Gastroesophageal sphincter (tissue), 4 donors: ENCODE measurements at regions not wholly inside any gene's neighbourhood (a gene's known extent, or its start where the extent isn't known, plus 50 kb on each side); places are given as distances from the start of the nearest gene placed in this dataset.

ENCODE experiments used
- ATAC-seq: fragments of 150-250 bp; one replicate; pipeline ENCODE4 v1.9.1; 2016; ENCODE audit warnings: mild to moderate bottlenecking, moderate library complexity
- H3K27ac ChIP-seq, 4 donors: fragments of 200-600 bp; sonication (generic) in 3 of 4; 1 replicate in 3 of 4; 2 replicates in 1 of 4; pipeline ENCODE4 v1.5.1; 2016 to 2019
- H3K27me3 ChIP-seq: fragments of 200-600 bp; sonication (generic); one replicate; pipeline ENCODE4 v1.5.1; 2019
- H3K36me3 ChIP-seq, 2 donors: fragments of 200-600 bp; sonication (generic); one replicate each; pipeline ENCODE4 v1.5.1; 2019; ENCODE audit warnings: control low read depth in 1 of 2
- H3K4me1 ChIP-seq, 3 donors: fragments of 200-600 bp; sonication (generic); 1 replicate in 2 of 3; 2 replicates in 1 of 3; pipeline ENCODE4 v1.5.1; 2016 to 2019; ENCODE audit warnings: control low read depth in 2 of 3
- H3K4me3 ChIP-seq, 2 donors: fragments of 200-600 bp; sonication (generic); one replicate each; pipeline ENCODE4 v1.5.1; 2019; ENCODE audit warnings: mild to moderate bottlenecking in 1 of 2, moderate library complexity in 1 of 2
- H3K9me3 ChIP-seq, 3 donors: fragments of 200-600 bp; sonication (generic); one replicate each; pipeline ENCODE4 v1.5.1; 2017 to 2019; ENCODE audit warnings: control low read depth in 2 of 3
- CTCF ChIP-seq, 4 experiments: fragments of 200-600 bp in 2 of 4; fragments of 450-650 bp in 2 of 4; sonication (generic) in 1 of 4; IDR thresholded peaks; one replicate each; pipeline ENCODE4 v1.5.1; 2017 to 2019; ENCODE audit warnings: antibody characterized with exemption in 4 of 4, mild to moderate bottlenecking in 2 of 4, moderate library complexity in 2 of 4
- EP300 ChIP-seq: sonication (generic); formaldehyde crosslinking; IDR thresholded peaks from one replicate; pipeline ENCODE4 v1.6.1; 2017; ENCODE audit warnings: antibody characterized with exemption, mild to moderate bottlenecking
- POLR2A ChIP-seq, 2 donors: fragments of 450-650 bp; IDR thresholded peaks; one replicate each; pipeline ENCODE4 v1.6.1; 2017; ENCODE audit warnings: antibody characterized with exemption in 2 of 2, mild to moderate bottlenecking in 2 of 2, moderate library complexity in 1 of 2
- POLR2AphosphoS5 ChIP-seq: sonication (generic); formaldehyde crosslinking; IDR thresholded peaks from one replicate; pipeline ENCODE4 v1.6.1; 2017; ENCODE audit warnings: antibody characterized with exemption
- WGBS, 2 donors: methylation state at CpG; one replicate each; pipeline ENCODE4 v1.1.5; 2018; ENCODE audit warnings: low coverage in 1 of 2; 5-methylcytosine and 5-hydroxymethylcytosine counted together

- no peak for ATAC-seq
- Histone ChIP-seq H3K4me1 (no peaks in the 10 kb centered on the region), H3K27me3 (peaks cover 6% of the 10 kb centered on the region), H3K27ac (no peak overlapping the region), H3K4me3 (no peak overlapping the region), H3K9me3 (no peaks in the 10 kb centered on the region), H3K36me3 (no peaks in the 10 kb centered on the region)
- WGBS, 2 donors, result 76 to 100% methylated on average over 1 to 2 of the region's 2 CpGs
- no peak for TF ChIP-seq CTCF (IDR thresholded peaks at IDR 0.05)
- TF ChIP-seq EP300, result no peak
- no peak for TF ChIP-seq POLR2AphosphoS5
- no peak for TF ChIP-seq POLR2A (IDR thresholded peaks at IDR 0.05)
These were observed 719.4 kb downstream of the MAT2B start for GRCh38 chr5:164224772-164225171.

GRCh38 chr5:164230341-164230740 is 724.9 kb downstream of the MAT2B start:
- Histone ChIP-seq H3K9me3 (no peaks in the 10 kb centered on the region), H3K4me1 (no peaks in the 10 kb centered on the region), H3K4me3 (no peak overlapping the region), H3K27me3 (peaks cover 6% of the 10 kb centered on the region), H3K36me3 (no peaks in the 10 kb centered on the region), H3K27ac (no peak overlapping the region)
- TF ChIP-seq EP300 (no peak), POLR2AphosphoS5 (no peak), CTCF (IDR thresholded peaks at IDR 0.05) (no peak), POLR2A (IDR thresholded peaks at IDR 0.05) (no peak)
- WGBS, 2 donors, result 90% methylated on average over 1 of the region's 1 CpG; no CpG with 5 or more reads in 1 of the 2 donors
- no peak for ATAC-seq

GRCh38 chr5:164233791-164234190 is 728.4 kb downstream of the MAT2B start:
- TF ChIP-seq POLR2AphosphoS5 (no peak), POLR2A (IDR thresholded peaks at IDR 0.05) (no peak), CTCF (IDR thresholded peaks at IDR 0.05) (no peak), EP300 (no peak)
- no peak for ATAC-seq
- 11 to 17% methylated on average over 2 of the region's 2 CpGs for WGBS, 2 donors
- no peak overlapping the region for H3K4me3 ChIP-seq
- H3K9me3 ChIP-seq, result no peaks in the 10 kb centered on the region
- no peaks in the 10 kb centered on the region for H3K36me3 ChIP-seq
- no peak overlapping the region for H3K27ac ChIP-seq
- H3K4me1 ChIP-seq, result no peaks in the 10 kb centered on the region
- peaks cover 4% of the 10 kb centered on the region for H3K27me3 ChIP-seq

- Histone ChIP-seq H3K36me3 (no peaks in the 10 kb centered on the region), H3K27ac (no peak overlapping the region), H3K27me3 (no peaks in the 10 kb centered on the region), H3K9me3 (no peaks in the 10 kb centered on the region), H3K4me3 (no peak overlapping the region), H3K4me1 (no peaks in the 10 kb centered on the region)
- no peak for ATAC-seq
- TF ChIP-seq POLR2A (IDR thresholded peaks at IDR 0.05) (no peak), POLR2AphosphoS5 (no peak), CTCF (IDR thresholded peaks at IDR 0.05) (no peak), EP300 (no peak)
These were observed 728.9 kb downstream of the MAT2B start for GRCh38 chr5:164234321-164234720.

GRCh38 chr5:164235300-164235891 is 730.0 kb downstream of the MAT2B start:
- Histone ChIP-seq H3K27ac (no peak overlapping the region), H3K4me3 (no peak overlapping the region), H3K9me3 (no peaks in the 10 kb centered on the region), H3K36me3 (no peaks in the 10 kb centered on the region), H3K4me1 (no peaks in the 10 kb centered on the region), H3K27me3 (no peaks in the 10 kb centered on the region)
- ATAC-seq, result no peak
- TF ChIP-seq CTCF (IDR thresholded peaks at IDR 0.05), result no peak
- TF ChIP-seq EP300, result no peak
- TF ChIP-seq POLR2A (IDR thresholded peaks at IDR 0.05), result no peak
- no peak for TF ChIP-seq POLR2AphosphoS5
- 47 to 59% methylated on average over 1 to 3 of the region's 3 CpGs for WGBS, 2 donors
